ENCODE measurements at regions not wholly inside any gene's neighbourhood (a gene's known extent, or its start where the extent isn't known, plus 50 kb on each side); places are given as distances from the start of the nearest gene placed in this dataset.

GRCh38 chr21:38885909-38886308 is 80.2 kb downstream of the ETS2 start (continued):
- TF ChIP-seq ZNF462 (CRISPR knock-in tag; IDR thresholded peaks at IDR 0.05) = no peak
- no peak for TF ChIP-seq STAT1 (IDR thresholded peaks at IDR 0.05; ENCODE audit: unreplicated experiment)
- no peak for TF ChIP-seq CREB1 (CRISPR knock-in tag; IDR thresholded peaks at IDR 0.05; ENCODE audit: low read depth)
- TF ChIP-seq JUNB (IDR thresholded peaks at IDR 0.05; ENCODE audit: unreplicated experiment) = no peak
- TF ChIP-seq, protein P1, sequence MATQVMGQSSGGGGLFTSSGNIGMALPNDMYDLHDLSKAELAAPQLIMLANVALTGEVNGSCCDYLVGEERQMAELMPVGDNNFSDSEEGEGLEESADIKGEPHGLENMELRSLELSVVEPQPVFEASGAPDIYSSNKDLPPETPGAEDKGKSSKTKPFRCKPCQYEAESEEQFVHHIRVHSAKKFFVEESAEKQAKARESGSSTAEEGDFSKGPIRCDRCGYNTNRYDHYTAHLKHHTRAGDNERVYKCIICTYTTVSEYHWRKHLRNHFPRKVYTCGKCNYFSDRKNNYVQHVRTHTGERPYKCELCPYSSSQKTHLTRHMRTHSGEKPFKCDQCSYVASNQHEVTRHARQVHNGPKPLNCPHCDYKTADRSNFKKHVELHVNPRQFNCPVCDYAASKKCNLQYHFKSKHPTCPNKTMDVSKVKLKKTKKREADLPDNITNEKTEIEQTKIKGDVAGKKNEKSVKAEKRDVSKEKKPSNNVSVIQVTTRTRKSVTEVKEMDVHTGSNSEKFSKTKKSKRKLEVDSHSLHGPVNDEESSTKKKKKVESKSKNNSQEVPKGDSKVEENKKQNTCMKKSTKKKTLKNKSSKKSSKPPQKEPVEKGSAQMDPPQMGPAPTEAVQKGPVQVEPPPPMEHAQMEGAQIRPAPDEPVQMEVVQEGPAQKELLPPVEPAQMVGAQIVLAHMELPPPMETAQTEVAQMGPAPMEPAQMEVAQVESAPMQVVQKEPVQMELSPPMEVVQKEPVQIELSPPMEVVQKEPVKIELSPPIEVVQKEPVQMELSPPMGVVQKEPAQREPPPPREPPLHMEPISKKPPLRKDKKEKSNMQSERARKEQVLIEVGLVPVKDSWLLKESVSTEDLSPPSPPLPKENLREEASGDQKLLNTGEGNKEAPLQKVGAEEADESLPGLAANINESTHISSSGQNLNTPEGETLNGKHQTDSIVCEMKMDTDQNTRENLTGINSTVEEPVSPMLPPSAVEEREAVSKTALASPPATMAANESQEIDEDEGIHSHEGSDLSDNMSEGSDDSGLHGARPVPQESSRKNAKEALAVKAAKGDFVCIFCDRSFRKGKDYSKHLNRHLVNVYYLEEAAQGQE (IDR thresholded peaks at IDR 0.05; ENCODE audit: unreplicated experiment) = no peak
- TF ChIP-seq EZH2 (IDR thresholded peaks at IDR 0.05; ENCODE audit: low read depth, unreplicated experiment) = no peak
- TF ChIP-seq EZH2phosphoT487 (IDR thresholded peaks at IDR 0.05; ENCODE audit: unreplicated experiment) = no peak
- no peak for TF ChIP-seq ETS1 (IDR thresholded peaks at IDR 0.05)
